LNCaP clone FGC (cell line): ENCODE measurements at regions not wholly inside any gene's neighbourhood (a gene's known extent, or its start where the extent isn't known, plus 50 kb on each side); places are given as distances from the start of the nearest gene placed in this dataset.

ENCODE experiments used
- DNase-seq: peaks from one replicate; pipeline ENCODE4 v3.0.0-alpha.2; 2011; ENCODE audit warnings: low read depth
- H3K4me3 ChIP-seq: 2 replicates; pipeline ENCODE4 v1.5.1; 2011; ENCODE audit warnings: mild to moderate bottlenecking, low read depth, low read length, control low read depth
- TF ChIP-seq, protein P1 (sequence below): IDR thresholded peaks from 2 replicates; pipeline ENCODE4 v1.5.1; 2012; ENCODE audit warnings: mild to moderate bottlenecking; ENCODE audit not compliant: control insufficient read depth, insufficient read depth; ENCODE audit errors: extremely low read depth

DNA sequence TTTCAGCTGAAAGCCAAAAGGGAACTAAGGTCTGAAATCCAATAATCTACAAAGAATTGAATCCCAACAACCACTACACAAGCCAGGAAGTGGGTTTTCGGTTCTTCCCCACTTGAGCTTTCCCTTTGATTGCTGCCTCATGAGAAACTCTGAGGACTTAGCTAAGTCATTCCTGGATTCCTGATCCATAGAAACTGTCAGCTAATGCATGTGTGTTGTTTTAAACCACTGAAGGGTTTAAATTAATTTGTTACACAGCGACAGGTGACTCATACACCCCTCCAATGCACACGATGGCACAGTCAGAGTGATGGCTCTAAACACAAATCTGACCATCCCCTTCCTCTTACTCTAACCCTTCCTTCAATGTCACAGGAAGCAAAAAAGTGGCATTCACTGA lies 282.9 kb downstream of the RAB28 start:
- no peak for DNase-seq
- TF ChIP-seq, protein P1, sequence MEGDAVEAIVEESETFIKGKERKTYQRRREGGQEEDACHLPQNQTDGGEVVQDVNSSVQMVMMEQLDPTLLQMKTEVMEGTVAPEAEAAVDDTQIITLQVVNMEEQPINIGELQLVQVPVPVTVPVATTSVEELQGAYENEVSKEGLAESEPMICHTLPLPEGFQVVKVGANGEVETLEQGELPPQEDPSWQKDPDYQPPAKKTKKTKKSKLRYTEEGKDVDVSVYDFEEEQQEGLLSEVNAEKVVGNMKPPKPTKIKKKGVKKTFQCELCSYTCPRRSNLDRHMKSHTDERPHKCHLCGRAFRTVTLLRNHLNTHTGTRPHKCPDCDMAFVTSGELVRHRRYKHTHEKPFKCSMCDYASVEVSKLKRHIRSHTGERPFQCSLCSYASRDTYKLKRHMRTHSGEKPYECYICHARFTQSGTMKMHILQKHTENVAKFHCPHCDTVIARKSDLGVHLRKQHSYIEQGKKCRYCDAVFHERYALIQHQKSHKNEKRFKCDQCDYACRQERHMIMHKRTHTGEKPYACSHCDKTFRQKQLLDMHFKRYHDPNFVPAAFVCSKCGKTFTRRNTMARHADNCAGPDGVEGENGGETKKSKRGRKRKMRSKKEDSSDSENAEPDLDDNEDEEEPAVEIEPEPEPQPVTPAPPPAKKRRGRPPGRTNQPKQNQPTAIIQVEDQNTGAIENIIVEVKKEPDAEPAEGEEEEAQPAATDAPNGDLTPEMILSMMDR, result no peak
- no peak overlapping the region for H3K4me3 ChIP-seq

DNA sequence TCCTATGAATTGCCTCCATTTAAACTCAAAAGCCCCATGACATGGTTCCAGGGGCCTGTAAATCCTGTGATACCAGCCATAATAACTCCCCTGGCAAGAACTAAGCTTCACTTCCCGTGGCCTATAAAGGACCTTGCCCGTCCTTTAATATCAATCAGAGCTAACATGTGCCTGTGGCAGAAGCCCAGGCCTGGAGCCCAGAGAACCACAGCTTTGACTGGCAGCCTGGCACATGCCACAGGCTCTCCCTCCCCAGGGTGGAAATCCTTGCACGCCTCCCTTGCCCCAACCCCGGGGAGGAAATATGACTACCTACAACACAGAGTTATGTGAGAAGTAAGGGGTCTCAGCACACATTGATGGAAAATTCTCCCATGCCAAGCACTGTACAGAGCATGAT lies 287.4 kb downstream of the RAB28 start:
- H3K4me3 ChIP-seq, result no peak overlapping the region
- TF ChIP-seq, protein P1, result no peak
- no peak for DNase-seq

DNA sequence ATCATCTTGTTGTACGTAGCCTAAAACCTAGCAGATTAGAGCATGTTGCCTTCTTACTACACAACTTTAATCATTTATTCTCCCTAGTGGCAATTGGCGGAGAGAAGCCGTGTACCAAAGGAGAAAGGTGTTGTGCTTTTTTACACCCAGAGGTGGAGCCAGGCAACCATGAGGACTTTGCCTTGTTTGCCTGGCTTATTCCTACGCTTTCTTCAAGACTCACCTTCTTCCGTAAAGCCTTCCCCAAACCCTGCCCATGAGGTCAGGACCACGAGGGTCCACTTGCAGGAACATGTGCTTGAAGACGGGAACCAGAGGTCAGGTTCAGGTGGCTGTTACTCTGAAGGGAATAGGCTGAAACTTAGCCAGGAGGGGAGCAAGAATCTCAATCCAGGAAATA lies 290.5 kb downstream of the RAB28 start:
- TF ChIP-seq, protein P1, result no peak
- DNase-seq, result no peak
- H3K4me3 ChIP-seq, result no peak overlapping the region

- TF ChIP-seq, protein P1, result no peak
- H3K4me3 ChIP-seq, result no peak overlapping the region
- DNase-seq, result no peak
Observed at GRCh38 chr4:13190093-13190721, 293.9 kb downstream of the RAB28 start.

- no peak overlapping the region for H3K4me3 ChIP-seq
- TF ChIP-seq, protein P1, result no peak
- no peak for DNase-seq
Observed at GRCh38 chr4:13184199-13184598, 299.9 kb downstream of the RAB28 start.

DNA sequence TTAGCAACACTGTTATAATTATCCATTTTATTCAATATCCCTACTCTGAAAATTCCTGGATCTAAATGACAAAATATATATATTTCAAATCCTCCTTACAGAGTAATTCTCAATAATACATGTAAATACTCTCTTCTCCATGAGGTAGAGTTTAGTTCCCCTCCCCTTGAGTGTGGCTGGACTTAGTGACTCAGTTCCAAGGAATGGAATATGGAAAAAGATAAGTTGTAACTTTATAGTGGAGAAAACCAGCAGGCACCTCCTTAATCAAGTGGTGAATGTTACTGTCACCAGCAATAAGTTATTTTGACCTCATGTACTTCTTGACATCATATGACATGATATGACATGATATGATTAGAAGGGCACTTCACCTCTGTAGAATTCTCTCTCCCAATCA lies 302.0 kb downstream of the RAB28 start:
- no peak for DNase-seq
- H3K4me3 ChIP-seq, result no peak overlapping the region
- TF ChIP-seq, protein P1, result no peak

DNA sequence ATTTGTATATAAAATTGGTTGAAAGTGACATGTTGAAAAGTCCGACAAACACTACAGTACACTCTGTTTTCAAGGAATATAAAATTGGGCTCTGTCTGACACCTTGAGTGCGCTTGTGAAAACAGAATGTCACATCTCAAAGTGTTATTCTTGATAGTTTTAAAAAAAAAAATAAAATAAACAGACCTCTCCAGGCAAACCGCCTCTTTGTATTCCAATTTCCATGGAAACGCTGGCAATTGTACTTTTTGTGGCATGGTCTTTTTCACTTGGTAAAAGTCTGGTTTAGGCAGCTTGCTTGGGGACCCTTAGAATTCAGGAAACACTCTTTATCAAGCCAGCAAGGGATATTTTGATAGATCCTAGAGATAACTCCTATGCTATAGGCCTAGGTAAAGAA lies 302.5 kb downstream of the RAB28 start:
- TF ChIP-seq, protein P1, result no peak
- DNase-seq, result no peak
- no peak overlapping the region for H3K4me3 ChIP-seq
